Panc1 (cell line): ENCODE measurements at regions not wholly inside any gene's neighbourhood (a gene's known extent, or its start where the extent isn't known, plus 50 kb on each side); places are given as distances from the start of the nearest gene placed in this dataset.

Experiments
- ATAC-seq: fragments of 200-7000 bp; cut with Tn5 transposase; 2 replicates; pipeline ENCODE4 v1.9.1; 2020; ENCODE audit warnings: mild to moderate bottlenecking, moderate library complexity
- BruUV-seq: library from RNA; stranded (reverse); fragments of 400-500 nt; replicated peaks from 2 replicates; lab custom pipeline; 2021; lab: Mats Ljungman, UMichigan
- CTCF ChIA-PET: fragments of 300-600 bp; sonication (Branson Sonifier 250); formaldehyde crosslinking; loops from one replicate; lab custom pipeline; 2022; ENCODE audit warnings: antibody characterized with exemption; lab: Charles Lee
- POLR2A ChIA-PET: fragments of 300-600 bp; sonication (Branson Sonifier 250); formaldehyde crosslinking; loops from one replicate; lab custom pipeline; 2022; ENCODE audit warnings: antibody characterized with exemption; lab: Charles Lee
- DNase-seq: peaks from one replicate; pipeline ENCODE4 v3.0.0-alpha.2; 2010; ENCODE audit warnings: low read depth, low spot score
- H3K27ac ChIP-seq: 2 replicates; pipeline ENCODE4 v1.5.1; 2011; ENCODE audit warnings: mild to moderate bottlenecking, low read length, inconsistent platforms
- H3K27me3 ChIP-seq: fragments of 200-500 bp; sonication (Bioruptor generic); 2 replicates; pipeline ENCODE4 v1.6.0; 2014; ENCODE audit warnings: low read length, inconsistent platforms; ENCODE audit not compliant: control insufficient read depth, insufficient read depth
- H3K36me3 ChIP-seq: fragments of 200-500 bp; sonication (Bioruptor generic); 2 replicates; pipeline ENCODE4 v1.5.1; 2014; ENCODE audit warnings: inconsistent platforms, mild to moderate bottlenecking, low read length, moderate library complexity; ENCODE audit not compliant: control insufficient read depth, insufficient read depth
- H3K4me1 ChIP-seq: 2 replicates; pipeline ENCODE4 v1.5.1; 2011; ENCODE audit warnings: inconsistent platforms, mild to moderate bottlenecking, low read length, moderate library complexity; ENCODE audit not compliant: control insufficient read depth, insufficient read depth
- H3K4me3 ChIP-seq, 2 experiments: 2 replicates each; pipeline ENCODE4 v1.5.1; 2011 to 2012; ENCODE audit warnings: low read depth in 2 of 2, low read length in 2 of 2, mild to moderate bottlenecking in 2 of 2, inconsistent platforms in 1 of 2, moderate library complexity in 1 of 2
- H3K9me3 ChIP-seq: fragments of 200-500 bp; sonication (Bioruptor generic); 2 replicates; pipeline ENCODE4 v1.5.1; 2014; ENCODE audit warnings: low read depth, mild to moderate bottlenecking, inconsistent platforms, low read length, moderate library complexity; ENCODE audit not compliant: control insufficient read depth, insufficient read depth
- CTCF ChIP-seq: fragments of 450-650 bp; IDR thresholded peaks from 2 replicates; pipeline ENCODE4 v1.5.1; 2017; ENCODE audit warnings: mild to moderate bottlenecking
- POLR2AphosphoS5 ChIP-seq: IDR thresholded peaks from 2 replicates; pipeline ENCODE4 v1.6.1; 2012; ENCODE audit warnings: mild to moderate bottlenecking, low read depth, low read length, moderate library complexity
- REST ChIP-seq, 2 experiments: IDR thresholded peaks; 2 replicates each; pipeline ENCODE4 v1.6.1; 2011 to 2012; ENCODE audit warnings: low read depth in 2 of 2, control low read depth in 1 of 2, low read length in 1 of 2, mild to moderate bottlenecking in 1 of 2, moderate library complexity in 1 of 2; ENCODE audit not compliant: insufficient read depth in 1 of 2
- SIN3A ChIP-seq: IDR thresholded peaks from 2 replicates; pipeline ENCODE4 v1.6.1; 2012; ENCODE audit warnings: low read depth, mild to moderate bottlenecking, low read length, moderate library complexity, borderline replicate concordance; ENCODE audit not compliant: insufficient read depth
- TCF7L2 ChIP-seq: IDR thresholded peaks from 2 replicates; pipeline ENCODE4 v1.6.1; 2011; ENCODE audit warnings: mild to moderate bottlenecking, low read depth, low read length, inconsistent platforms
- in situ Hi-C: cut with HindIII; loops from 2 replicates; pipeline ENCODE4 v1.10.0; 2016; ENCODE audit warnings: low sequenced_read_pairs, low pct_unique_long_range_greater_than_20kb
- intact Hi-C: fragments of 100-400 bp; cut with micrococcal nuclease; formaldehyde crosslinking; loops from one replicate; pipeline ENCODE4 v1.10.0; 2022; ENCODE audit not compliant: unreplicated experiment

DNA sequence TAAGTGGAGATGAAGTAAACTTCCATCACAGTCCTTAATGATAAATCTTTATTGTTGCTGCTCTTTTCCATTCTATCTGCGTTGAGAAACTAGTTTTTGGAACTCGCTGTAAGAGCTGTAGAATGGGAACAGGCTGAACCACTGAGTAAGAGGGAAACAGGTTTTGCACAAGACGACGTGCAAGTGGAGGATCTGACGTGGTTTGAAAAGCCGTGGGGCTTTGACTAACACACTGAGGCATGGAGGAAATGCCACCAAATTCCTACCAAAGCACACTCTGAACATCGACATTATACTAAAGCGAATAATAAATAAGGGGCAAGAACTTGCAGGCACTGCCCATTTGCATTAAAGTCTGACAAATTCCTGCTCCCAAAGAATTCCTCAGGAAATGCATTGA, 160.6 kb downstream of the KLF6 start:
- Histone ChIP-seq H3K27me3 (no peaks in the 10 kb centered on the region), H3K4me1 (peaks cover 7% of the 10 kb centered on the region; the same call in 1 of the 2 replicates), H3K36me3 (no peaks in the 10 kb centered on the region), H3K27ac (peak overlapping the region; percentile 93), H3K4me3 (peak overlapping the region in 1 of 2 experiments; percentile 36; a peak in 2 of 4 replicates), H3K9me3 (peaks cover 7% of the 10 kb centered on the region; the same call in 1 of the 2 replicates)
- in situ Hi-C loops, result no loop called here
- no TSS peak for BruUV-seq
- intact Hi-C loops, result loop anchor here (10.0 kb wide), 1 partner anchor 150 kb away; no protein-coding TSS in a partner anchor
- peak; percentile 74 for ATAC-seq
- CTCF ChIA-PET, result no interaction called here
- POLR2A ChIA-PET, result no interaction called here
- TF ChIP-seq REST (IDR thresholded peaks at IDR 0.05; ENCODE audit: insufficient read depth in 1 of 2, low read depth in 2 of 2, low read length in 1 of 2) (no peak), CTCF (no peak), SIN3A (no peak), POLR2AphosphoS5 (no peak), TCF7L2 (no peak)
- DNase-seq, result no peak

- DNase-seq (no peak), ATAC-seq (peak; percentile 82)
- intact Hi-C loops, result loop anchor here (10.0 kb wide), 1 partner anchor 151 kb away; no protein-coding TSS in a partner anchor
- POLR2A ChIA-PET, result interaction anchor here (1.0 kb wide), 1 partner anchor 8 kb away, joined by 4 read pairs; no protein-coding TSS in a partner anchor
- CTCF ChIA-PET, result interaction anchor here (0.7 kb wide), 1 partner anchor 102 kb away, joined by 4 read pairs; no protein-coding TSS in a partner anchor
- Histone ChIP-seq H3K27me3 (no peaks in the 10 kb centered on the region), H3K4me1 (peaks cover 7% of the 10 kb centered on the region; the same call in 1 of the 2 replicates), H3K9me3 (peaks cover 7% of the 10 kb centered on the region; the same call in 1 of the 2 replicates), H3K27ac (peak overlapping the region; percentile 93), H3K4me3 (peak overlapping the region in 1 of 2 experiments; percentile 25; a peak in 2 of 4 replicates), H3K36me3 (no peaks in the 10 kb centered on the region)
- in situ Hi-C loops, result no loop called here
- BruUV-seq, result no TSS peak
- TF ChIP-seq TCF7L2 (no peak), CTCF (no peak), REST (IDR thresholded peaks at IDR 0.05; ENCODE audit: insufficient read depth in 1 of 2, low read depth in 2 of 2, low read length in 1 of 2) (no peak), POLR2AphosphoS5 (no peak), SIN3A (no peak)
These were observed 161.3 kb downstream of the KLF6 start for GRCh38 chr10:3623746-3624145.
